ENCODE measurements at regions not wholly inside any gene's neighbourhood (a gene's known extent, or its start where the extent isn't known, plus 50 kb on each side); places are given as distances from the start of the nearest gene placed in this dataset.

DNA sequence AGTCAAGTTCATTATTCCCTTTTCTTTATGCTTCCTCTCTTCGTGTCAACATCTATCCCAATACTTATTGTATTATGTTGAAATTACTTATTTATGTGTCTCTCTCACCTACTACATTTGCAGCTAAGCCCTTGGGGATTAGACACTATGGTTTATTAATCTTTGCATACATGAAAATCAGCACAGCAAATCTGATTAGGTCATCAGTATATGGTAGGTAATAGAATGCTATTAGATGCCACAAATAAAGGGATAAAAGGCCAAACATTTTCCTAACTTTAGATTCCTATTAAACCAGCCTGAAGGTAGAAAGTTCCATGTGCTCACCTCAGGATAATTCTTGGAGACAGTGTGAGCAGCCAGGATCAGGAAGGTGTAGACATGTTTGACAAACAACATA is 490.1 kb upstream of the MPDZ start (continued):
- TF ChIP-seq, protein P1, sequence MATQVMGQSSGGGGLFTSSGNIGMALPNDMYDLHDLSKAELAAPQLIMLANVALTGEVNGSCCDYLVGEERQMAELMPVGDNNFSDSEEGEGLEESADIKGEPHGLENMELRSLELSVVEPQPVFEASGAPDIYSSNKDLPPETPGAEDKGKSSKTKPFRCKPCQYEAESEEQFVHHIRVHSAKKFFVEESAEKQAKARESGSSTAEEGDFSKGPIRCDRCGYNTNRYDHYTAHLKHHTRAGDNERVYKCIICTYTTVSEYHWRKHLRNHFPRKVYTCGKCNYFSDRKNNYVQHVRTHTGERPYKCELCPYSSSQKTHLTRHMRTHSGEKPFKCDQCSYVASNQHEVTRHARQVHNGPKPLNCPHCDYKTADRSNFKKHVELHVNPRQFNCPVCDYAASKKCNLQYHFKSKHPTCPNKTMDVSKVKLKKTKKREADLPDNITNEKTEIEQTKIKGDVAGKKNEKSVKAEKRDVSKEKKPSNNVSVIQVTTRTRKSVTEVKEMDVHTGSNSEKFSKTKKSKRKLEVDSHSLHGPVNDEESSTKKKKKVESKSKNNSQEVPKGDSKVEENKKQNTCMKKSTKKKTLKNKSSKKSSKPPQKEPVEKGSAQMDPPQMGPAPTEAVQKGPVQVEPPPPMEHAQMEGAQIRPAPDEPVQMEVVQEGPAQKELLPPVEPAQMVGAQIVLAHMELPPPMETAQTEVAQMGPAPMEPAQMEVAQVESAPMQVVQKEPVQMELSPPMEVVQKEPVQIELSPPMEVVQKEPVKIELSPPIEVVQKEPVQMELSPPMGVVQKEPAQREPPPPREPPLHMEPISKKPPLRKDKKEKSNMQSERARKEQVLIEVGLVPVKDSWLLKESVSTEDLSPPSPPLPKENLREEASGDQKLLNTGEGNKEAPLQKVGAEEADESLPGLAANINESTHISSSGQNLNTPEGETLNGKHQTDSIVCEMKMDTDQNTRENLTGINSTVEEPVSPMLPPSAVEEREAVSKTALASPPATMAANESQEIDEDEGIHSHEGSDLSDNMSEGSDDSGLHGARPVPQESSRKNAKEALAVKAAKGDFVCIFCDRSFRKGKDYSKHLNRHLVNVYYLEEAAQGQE (IDR thresholded peaks at IDR 0.05; ENCODE audit: unreplicated experiment) = no peak

DNA sequence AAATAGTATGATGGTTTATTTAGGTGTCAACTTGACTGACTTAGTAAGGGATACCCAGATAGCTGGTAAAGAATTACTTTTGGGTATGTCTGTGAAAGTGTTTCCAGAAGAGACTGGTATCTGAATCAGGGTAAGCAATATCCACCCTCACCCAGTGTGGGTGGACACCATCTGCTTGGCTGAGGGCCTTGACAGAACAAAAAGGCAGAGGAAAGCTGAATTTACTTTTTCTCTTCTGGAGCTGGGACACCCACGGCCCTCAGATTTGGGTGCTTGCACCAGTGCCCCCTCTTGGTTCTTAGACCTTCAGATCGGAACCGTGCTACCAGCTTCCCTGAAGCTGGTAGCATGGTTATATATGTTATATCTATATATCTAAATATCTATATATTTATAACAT is 489.5 kb upstream of the MPDZ start:
- Histone ChIP-seq H2AFZ (no peak overlapping the region), H3K9me2 (ENCODE audit: insufficient read depth) (peaks cover 4% of the 10 kb centered on the region; the same call in 1 of the 2 replicates), H3K36me3 (ENCODE audit: insufficient read depth) (no peaks in the 10 kb centered on the region), H3K4me2 (no peak overlapping the region), H3K27ac (ENCODE audit: low read depth) (no peak overlapping the region), H3K27me3 (ENCODE audit: insufficient read depth) (no peaks in the 10 kb centered on the region), H3F3A (replicated peaks; ENCODE audit: low read depth) (no peaks in the 10 kb centered on the region), H3K4me1 (ENCODE audit: insufficient read depth) (no peaks in the 10 kb centered on the region), H3K79me2 (replicated peaks; ENCODE audit: insufficient read depth) (no peaks in the 10 kb centered on the region), H3K4me3 (no peak overlapping the region), H4K20me1 (replicated peaks; ENCODE audit: insufficient read depth) (no peaks in the 10 kb centered on the region)
- no peak for DNase-seq (ENCODE audit: low spot score)
- H3K36me3 Mint-ChIP-seq (ENCODE audit: low read depth) = no peaks in the 10 kb centered on the region
- no peaks in the 10 kb centered on the region for H3K9me3 Mint-ChIP-seq
- TF ChIP-seq CTCF (conservative IDR thresholded peaks at IDR 0.05; ENCODE audit: low read depth in 2 of 2) = no peak; a peak in 1 of 4 replicates
- no peak for TF ChIP-seq ZNF114 (CRISPR knock-in tag; IDR thresholded peaks at IDR 0.05)
- TF ChIP-seq STAT1 (IDR thresholded peaks at IDR 0.05; ENCODE audit: unreplicated experiment) = no peak
- H3K4me1 Mint-ChIP-seq = no peaks in the 10 kb centered on the region
- H3K27ac Mint-ChIP-seq = no peak overlapping the region
- no peak for ATAC-seq
- no peaks in the 10 kb centered on the region for H3K27me3 Mint-ChIP-seq (ENCODE audit: insufficient read depth, low read depth, poor library complexity)
- H3K4me3 Mint-ChIP-seq = no peak overlapping the region

DNA sequence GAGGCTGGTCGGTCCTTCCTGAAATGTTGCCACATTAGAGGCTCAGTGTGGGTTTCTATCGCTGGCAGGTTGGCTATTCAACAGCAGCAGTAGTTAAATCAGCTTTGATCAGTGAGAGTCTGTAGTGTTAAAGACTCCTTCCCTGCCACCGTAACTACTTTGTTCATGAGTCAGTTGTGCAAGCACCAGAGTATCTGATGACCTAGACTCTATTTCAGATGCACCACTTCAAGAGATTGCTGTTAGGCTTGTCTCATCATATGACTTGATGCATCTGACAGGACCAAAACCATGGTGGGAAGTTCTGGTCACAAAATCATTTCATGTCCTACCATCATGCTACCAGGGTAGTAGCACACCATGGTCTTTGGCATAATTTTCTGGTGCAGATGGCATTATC is 482.7 kb upstream of the MPDZ start:
- 0 out of 2 replicates have a peak, but pooled peaks cover 4% of the 10 kb centered on the region for H3K9me2 ChIP-seq (ENCODE audit: insufficient read depth)
- no peaks in the 10 kb centered on the region for H3K4me1 Mint-ChIP-seq
- H3K36me3 Mint-ChIP-seq (ENCODE audit: low read depth) = no peaks in the 10 kb centered on the region
- H3K79me2 ChIP-seq (replicated peaks; ENCODE audit: insufficient read depth) = no peaks in the 10 kb centered on the region
- no peak overlapping the region for H3K4me3 Mint-ChIP-seq
- H3K27me3 ChIP-seq (ENCODE audit: insufficient read depth) = no peaks in the 10 kb centered on the region
- H4K20me1 ChIP-seq (replicated peaks; ENCODE audit: insufficient read depth) = no peaks in the 10 kb centered on the region
- H3K4me1 ChIP-seq (ENCODE audit: insufficient read depth) = no peaks in the 10 kb centered on the region
- H3K27me3 Mint-ChIP-seq (ENCODE audit: insufficient read depth, low read depth, poor library complexity) = peaks cover 3% of the 10 kb centered on the region
- H3K27ac Mint-ChIP-seq = no peak overlapping the region
- H3K36me3 ChIP-seq (ENCODE audit: insufficient read depth) = no peaks in the 10 kb centered on the region
- no peak overlapping the region for H2AFZ ChIP-seq
- H3F3A ChIP-seq (replicated peaks; ENCODE audit: low read depth) = no peaks in the 10 kb centered on the region
- DNase-seq (ENCODE audit: low spot score) = no peak
- no peak overlapping the region for H3K27ac ChIP-seq (ENCODE audit: low read depth)
- H3K4me2 ChIP-seq = no peak overlapping the region
- no peaks in the 10 kb centered on the region; the same call in 2 of the 3 replicates for H3K9me3 Mint-ChIP-seq
- H3K4me3 ChIP-seq = no peak overlapping the region
- no peak for ATAC-seq
- TF ChIP-seq ZNF114 (CRISPR knock-in tag; IDR thresholded peaks at IDR 0.05) = no peak
- no peak for TF ChIP-seq JUNB (IDR thresholded peaks at IDR 0.05; ENCODE audit: unreplicated experiment)
- TF ChIP-seq ZNF462 (CRISPR knock-in tag; IDR thresholded peaks at IDR 0.05) = no peak

Measured in GM23338 (cell line).